ENCODE measurements at regions not wholly inside any gene's neighbourhood (a gene's known extent, or its start where the extent isn't known, plus 50 kb on each side); places are given as distances from the start of the nearest gene placed in this dataset.

- no peak for TF ChIP-seq AFF4 (CRISPR knock-in tag; IDR thresholded peaks at IDR 0.05)
- no peak for TF ChIP-seq ZKSCAN5 (CRISPR knock-in tag; IDR thresholded peaks at IDR 0.05)
- peak; percentile 58; the same call in 1 of the 2 replicates for TF ChIP-seq ZFP37 (CRISPR knock-in tag; IDR thresholded peaks at IDR 0.05; ENCODE audit: borderline replicate concordance)
- peak; percentile 64 for TF ChIP-seq IRF2 (CRISPR knock-in tag; IDR thresholded peaks at IDR 0.05)
- TF ChIP-seq ZNF747 (CRISPR knock-in tag; IDR thresholded peaks at IDR 0.05; ENCODE audit: borderline replicate concordance), result no peak; the same call in 1 of the 2 replicates
- no peak for TF ChIP-seq ZNF639 (CRISPR knock-in tag; conservative IDR thresholded peaks at IDR 0.05)
- no peak; the same call in 1 of the 2 replicates for TF ChIP-seq NRL (CRISPR knock-in tag; IDR thresholded peaks at IDR 0.05; ENCODE audit: borderline replicate concordance)
- TF ChIP-seq MIXL1 (CRISPR knock-in tag; IDR thresholded peaks at IDR 0.05), result 0 out of 2 replicates have a peak, but pooled peaks have one; percentile 50
- no peak for TF ChIP-seq SYNCRIP (IDR thresholded peaks at IDR 0.05; ENCODE audit: insufficient read depth, low read depth, low read length)
- TF ChIP-seq ZNF770 (CRISPR knock-in tag; IDR thresholded peaks at IDR 0.05), result peak; percentile 96
- no peak for TF ChIP-seq ZNF484 (CRISPR knock-in tag; IDR thresholded peaks at IDR 0.05; ENCODE audit: borderline replicate concordance, low read depth)
- TF ChIP-seq TBL1XR1 (IDR thresholded peaks at IDR 0.05; ENCODE audit: borderline replicate concordance, low read length, partially characterized antibody), result no peak
- no peak for TF ChIP-seq ZBTB39 (CRISPR knock-in tag; IDR thresholded peaks at IDR 0.05)
- TF ChIP-seq ZSCAN29 (CRISPR knock-in tag; conservative IDR thresholded peaks at IDR 0.05), result peak; percentile 84
- 0 out of 2 replicates have a peak, but pooled peaks have one; percentile 18 for TF ChIP-seq ZBTB33 (CRISPR knock-in tag; IDR thresholded peaks at IDR 0.05)
- TF ChIP-seq FOXM1 (CRISPR knock-in tag; IDR thresholded peaks at IDR 0.05), result no peak
- TF ChIP-seq ZNF317 (CRISPR knock-in tag; IDR thresholded peaks at IDR 0.05), result peak; percentile 81; the same call in 1 of the 2 replicates
- TF ChIP-seq ZNF605 (CRISPR knock-in tag; IDR thresholded peaks at IDR 0.05), result peak; percentile 68; the same call in 1 of the 2 replicates
These were observed 68.3 kb upstream of the CHD2 start (continued) for GRCh38 chr15:92831655-92832328.
